ENCODE measurements at regions not wholly inside any gene's neighbourhood (a gene's known extent, or its start where the extent isn't known, plus 50 kb on each side); places are given as distances from the start of the nearest gene placed in this dataset.
"Not testable (repeated sequence)": the region's sequence is repeated elsewhere in the genome, so short reads cannot be mapped to it uniquely, and the experiment has no call there.

DNA sequence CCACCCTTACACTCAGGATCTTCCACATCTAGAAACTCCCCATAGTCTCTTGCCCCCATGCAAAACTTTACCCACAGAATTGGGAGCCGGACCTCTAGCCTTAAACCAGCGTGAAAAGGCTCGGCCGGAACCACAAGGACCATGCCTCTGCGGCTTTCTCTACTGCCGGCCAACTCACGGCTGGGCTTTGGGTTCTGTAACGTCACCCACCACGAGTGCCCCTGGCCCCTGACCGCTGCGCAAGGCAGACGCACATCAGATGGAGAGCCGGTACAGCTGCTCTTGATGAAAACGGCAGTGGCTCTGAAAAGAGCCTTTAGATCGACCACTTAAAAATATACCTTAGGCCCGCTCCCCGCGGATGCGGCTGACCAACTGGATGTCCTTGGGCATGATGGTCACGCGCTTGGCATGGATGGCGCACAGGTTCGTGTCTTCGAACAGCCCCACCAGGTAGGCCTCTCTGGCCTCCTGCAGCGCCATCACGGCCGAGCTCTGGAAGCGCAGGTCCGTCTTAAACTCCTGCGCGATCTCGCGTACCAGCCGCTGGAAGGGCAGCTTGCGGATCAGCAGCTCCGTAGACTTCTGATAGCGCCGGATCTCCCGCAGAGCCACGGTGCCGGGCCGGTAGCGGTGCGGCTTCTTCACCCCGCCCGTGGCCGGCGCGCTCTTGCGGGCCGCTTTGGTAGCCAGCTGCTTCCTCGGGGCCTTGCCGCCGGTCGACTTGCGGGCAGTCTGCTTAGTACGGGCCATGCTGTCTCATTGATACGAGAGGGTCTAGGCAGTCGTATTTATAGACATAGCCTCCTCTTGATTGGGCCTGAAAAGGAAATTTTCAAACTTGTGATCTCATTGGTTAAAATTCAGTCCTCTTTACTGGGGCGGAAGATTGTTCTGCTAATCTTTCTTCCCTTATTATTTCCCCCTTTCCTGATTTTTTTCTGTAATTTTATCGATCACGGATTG lies 66.3 kb downstream of the FAM72C start:
- not testable (repeated sequence) for TF ChIP-seq CTCF (IDR thresholded peaks at IDR 0.05); POLR2A (IDR thresholded peaks at IDR 0.05); POLR2AphosphoS5 (IDR thresholded peaks at IDR 0.05); EP300 (IDR thresholded peaks at IDR 0.05; ENCODE audit: low read depth)

All from transverse colon (tissue), 4 donors.